ENCODE measurements at regions not wholly inside any gene's neighbourhood (a gene's known extent, or its start where the extent isn't known, plus 50 kb on each side); places are given as distances from the start of the nearest gene placed in this dataset.

DNA sequence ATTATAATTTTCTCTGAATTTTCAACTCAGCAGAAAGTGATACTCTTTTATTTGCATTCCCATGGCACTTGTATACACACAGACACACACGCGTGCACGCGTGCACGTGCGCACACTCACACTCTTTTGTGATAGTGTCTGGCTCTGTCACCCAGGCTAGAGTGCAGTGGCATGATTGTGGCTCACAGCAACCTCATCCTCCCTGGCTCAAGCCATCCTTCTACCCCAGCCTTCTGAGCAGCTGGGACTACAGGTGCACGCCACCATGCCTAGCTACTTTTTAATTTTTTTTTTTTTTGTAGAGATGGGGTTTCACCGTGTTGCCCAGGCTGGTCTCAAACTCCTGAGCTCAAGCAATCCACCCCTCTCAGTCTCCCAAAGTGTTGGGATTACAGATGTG, 123.2 kb downstream of the MC4R start:
- no TSS peak for BruUV-seq (replicated peaks)
- H2AFZ ChIP-seq (ENCODE audit: low read length), result no peak overlapping the region
- no peaks in the 10 kb centered on the region for H3F3A ChIP-seq (ENCODE audit: low read length, unreplicated experiment)
- no peak overlapping the region for H3K4me2 ChIP-seq (ENCODE audit: low read length)
- no peak for ATAC-seq
- no peak overlapping the region for H3K27ac ChIP-seq (ENCODE audit: low read length)
- H4K20me1 ChIP-seq (ENCODE audit: low read length), result no peaks in the 10 kb centered on the region
- H3K79me2 ChIP-seq (ENCODE audit: low read length), result no peaks in the 10 kb centered on the region
- TF ChIP-seq, protein P1, sequence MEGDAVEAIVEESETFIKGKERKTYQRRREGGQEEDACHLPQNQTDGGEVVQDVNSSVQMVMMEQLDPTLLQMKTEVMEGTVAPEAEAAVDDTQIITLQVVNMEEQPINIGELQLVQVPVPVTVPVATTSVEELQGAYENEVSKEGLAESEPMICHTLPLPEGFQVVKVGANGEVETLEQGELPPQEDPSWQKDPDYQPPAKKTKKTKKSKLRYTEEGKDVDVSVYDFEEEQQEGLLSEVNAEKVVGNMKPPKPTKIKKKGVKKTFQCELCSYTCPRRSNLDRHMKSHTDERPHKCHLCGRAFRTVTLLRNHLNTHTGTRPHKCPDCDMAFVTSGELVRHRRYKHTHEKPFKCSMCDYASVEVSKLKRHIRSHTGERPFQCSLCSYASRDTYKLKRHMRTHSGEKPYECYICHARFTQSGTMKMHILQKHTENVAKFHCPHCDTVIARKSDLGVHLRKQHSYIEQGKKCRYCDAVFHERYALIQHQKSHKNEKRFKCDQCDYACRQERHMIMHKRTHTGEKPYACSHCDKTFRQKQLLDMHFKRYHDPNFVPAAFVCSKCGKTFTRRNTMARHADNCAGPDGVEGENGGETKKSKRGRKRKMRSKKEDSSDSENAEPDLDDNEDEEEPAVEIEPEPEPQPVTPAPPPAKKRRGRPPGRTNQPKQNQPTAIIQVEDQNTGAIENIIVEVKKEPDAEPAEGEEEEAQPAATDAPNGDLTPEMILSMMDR (conservative IDR thresholded peaks at IDR 0.05; ENCODE audit: low read depth, low read length), result no peak
- TF ChIP-seq EZH2phosphoT487 (IDR thresholded peaks at IDR 0.05; ENCODE audit: borderline replicate concordance, low read length) (no peak), EZH2 (IDR thresholded peaks at IDR 0.05; ENCODE audit: low read length, unreplicated experiment) (no peak)
- H3K9me2 ChIP-seq (replicated peaks; ENCODE audit: low read length), result no peaks in the 10 kb centered on the region
- no peaks in the 10 kb centered on the region for H3K4me1 ChIP-seq (ENCODE audit: insufficient read depth, low read length)
- DNase-seq, result no peak
- no peaks in the 10 kb centered on the region for H3K36me3 ChIP-seq (ENCODE audit: low read depth, low read length)
- no peak overlapping the region for H3K4me3 ChIP-seq (ENCODE audit: low read length)
- H3K9me3 ChIP-seq (ENCODE audit: low read length), result no peaks in the 10 kb centered on the region
- no peak overlapping the region for H3K9ac ChIP-seq (ENCODE audit: low read length)
- POLR2A ChIA-PET (ENCODE audit: unreplicated experiment), result no interaction called here
- H3K27me3 ChIP-seq (ENCODE audit: low read length), result no peaks in the 10 kb centered on the region
- CTCF ChIA-PET, result no interaction called here
- intact Hi-C loops (cut with micrococcal nuclease), result no loop called here

DNA sequence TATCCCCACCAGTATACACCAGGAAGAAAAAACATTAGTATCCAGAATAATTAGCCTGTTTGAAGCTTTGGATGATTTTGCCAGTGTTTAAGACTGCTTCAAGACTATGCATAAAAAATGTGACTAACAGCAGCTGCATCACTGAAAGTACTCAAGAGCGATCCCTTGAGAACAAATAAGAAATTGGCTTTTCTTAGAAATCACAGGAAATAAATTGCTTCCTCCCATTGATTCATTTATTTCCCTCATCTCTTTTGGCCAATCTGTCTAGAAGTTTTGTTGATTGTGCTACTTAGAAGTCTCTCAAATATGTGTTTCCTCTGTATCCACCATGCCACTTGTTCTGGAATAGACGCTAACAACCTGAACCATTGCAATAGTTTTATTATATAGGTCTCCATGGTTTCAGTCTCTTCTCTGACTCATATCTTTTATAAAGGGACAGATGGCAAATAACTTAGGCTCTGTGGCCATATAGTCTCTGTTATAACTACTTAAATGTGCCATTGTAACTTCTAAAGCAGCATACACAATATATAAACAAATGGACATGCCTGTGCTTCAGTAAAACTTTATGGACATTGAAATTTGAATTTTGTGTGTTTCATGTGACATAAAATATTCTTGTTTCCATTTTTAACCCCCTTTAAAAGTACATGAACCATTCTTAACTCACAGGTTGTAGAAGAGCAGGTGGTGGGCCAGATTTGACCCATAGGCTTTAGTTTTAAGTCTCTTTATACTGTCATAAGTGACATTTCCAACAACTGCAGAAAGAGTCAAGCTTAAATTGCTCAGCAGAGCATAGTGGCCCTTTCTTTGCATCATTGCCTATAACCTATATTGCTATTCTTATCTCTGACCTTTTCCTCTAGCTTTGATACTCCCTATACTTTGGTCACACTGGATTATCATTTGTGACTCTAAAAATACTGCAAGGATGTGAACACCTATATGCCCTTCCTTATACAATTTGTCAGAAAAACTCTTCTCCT, 123.9 kb downstream of the MC4R start:
- no peaks in the 10 kb centered on the region for H3K9me2 ChIP-seq (replicated peaks; ENCODE audit: low read length)
- no TSS peak for BruUV-seq (replicated peaks)
- H3K36me3 ChIP-seq (ENCODE audit: low read depth, low read length), result no peaks in the 10 kb centered on the region
- ChIA-PET CTCF (no interaction called here), POLR2A (ENCODE audit: unreplicated experiment) (no interaction called here)
- H2AFZ ChIP-seq (ENCODE audit: low read length), result no peak overlapping the region
- no peak overlapping the region for H3K4me2 ChIP-seq (ENCODE audit: low read length)
- no peak overlapping the region for H3K4me3 ChIP-seq (ENCODE audit: low read length)
- ATAC-seq, result peak; percentile 53
- no peaks in the 10 kb centered on the region for H3K4me1 ChIP-seq (ENCODE audit: insufficient read depth, low read length)
- H3K79me2 ChIP-seq (ENCODE audit: low read length), result no peaks in the 10 kb centered on the region
- TF ChIP-seq EZH2 (IDR thresholded peaks at IDR 0.05; ENCODE audit: low read length, unreplicated experiment) (no peak), EZH2phosphoT487 (IDR thresholded peaks at IDR 0.05; ENCODE audit: borderline replicate concordance, low read length) (no peak)
- TF ChIP-seq, protein P1 (conservative IDR thresholded peaks at IDR 0.05; ENCODE audit: low read depth, low read length), result no peak
- H3K27me3 ChIP-seq (ENCODE audit: low read length), result no peaks in the 10 kb centered on the region
- H3F3A ChIP-seq (ENCODE audit: low read length, unreplicated experiment), result no peaks in the 10 kb centered on the region
- DNase-seq, result no peak
- no peak overlapping the region for H3K27ac ChIP-seq (ENCODE audit: low read length)
- no peak overlapping the region for H3K9ac ChIP-seq (ENCODE audit: low read length)
- intact Hi-C loops (cut with micrococcal nuclease), result no loop called here
- H4K20me1 ChIP-seq (ENCODE audit: low read length), result no peaks in the 10 kb centered on the region
- no peaks in the 10 kb centered on the region for H3K9me3 ChIP-seq (ENCODE audit: low read length)

DNA sequence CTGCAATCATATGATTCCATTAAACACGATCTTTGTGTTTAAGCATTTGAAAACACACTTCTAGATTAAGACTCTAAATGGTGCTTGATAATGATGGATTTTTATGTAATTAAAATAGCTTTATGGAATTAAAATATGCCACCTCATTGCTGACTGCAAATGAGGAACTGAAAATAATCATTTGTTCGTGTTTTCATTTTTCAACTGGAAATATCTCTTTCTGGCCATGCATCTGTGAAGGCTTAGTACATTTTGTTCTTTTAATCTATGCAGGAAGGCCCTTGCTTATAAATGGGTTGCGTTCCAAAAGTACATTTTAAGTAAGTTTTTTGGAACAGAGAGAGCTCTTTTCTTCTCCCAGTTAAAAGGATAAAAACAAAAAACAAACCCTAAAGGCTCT, 125.5 kb downstream of the MC4R start:
- TF ChIP-seq EZH2phosphoT487 (IDR thresholded peaks at IDR 0.05; ENCODE audit: borderline replicate concordance, low read length), result no peak
- TF ChIP-seq, protein P1 (conservative IDR thresholded peaks at IDR 0.05; ENCODE audit: low read depth, low read length), result no peak
- no peak for TF ChIP-seq EZH2 (IDR thresholded peaks at IDR 0.05; ENCODE audit: low read length, unreplicated experiment)
- H3K79me2 ChIP-seq (ENCODE audit: low read length), result no peaks in the 10 kb centered on the region
- H3K27me3 ChIP-seq (ENCODE audit: low read length), result no peaks in the 10 kb centered on the region
- no peak overlapping the region for H3K9ac ChIP-seq (ENCODE audit: low read length)
- BruUV-seq (replicated peaks), result no TSS peak
- intact Hi-C loops (cut with micrococcal nuclease), result no loop called here
- H3K9me2 ChIP-seq (replicated peaks; ENCODE audit: low read length), result no peaks in the 10 kb centered on the region
- ATAC-seq, result no peak
- POLR2A ChIA-PET (ENCODE audit: unreplicated experiment), result no interaction called here
- no peaks in the 10 kb centered on the region for H3K4me1 ChIP-seq (ENCODE audit: insufficient read depth, low read length)
- H2AFZ ChIP-seq (ENCODE audit: low read length), result no peak overlapping the region
- H3K4me2 ChIP-seq (ENCODE audit: low read length), result no peak overlapping the region
- DNase-seq, result no peak
- H3F3A ChIP-seq (ENCODE audit: low read length, unreplicated experiment), result no peaks in the 10 kb centered on the region
- no peaks in the 10 kb centered on the region for H3K9me3 ChIP-seq (ENCODE audit: low read length)
- H4K20me1 ChIP-seq (ENCODE audit: low read length), result no peaks in the 10 kb centered on the region
- no peak overlapping the region for H3K4me3 ChIP-seq (ENCODE audit: low read length)
- H3K36me3 ChIP-seq (ENCODE audit: low read depth, low read length), result no peaks in the 10 kb centered on the region
- CTCF ChIA-PET, result no interaction called here
- no peak overlapping the region for H3K27ac ChIP-seq (ENCODE audit: low read length)
